Testis (tissue), 2 donors: ENCODE measurements at regions not wholly inside any gene's neighbourhood (a gene's known extent, or its start where the extent isn't known, plus 50 kb on each side); places are given as distances from the start of the nearest gene placed in this dataset.
"Not testable (repeated sequence)": the region's sequence is repeated elsewhere in the genome, so short reads cannot be mapped to it uniquely, and the experiment has no call there.

Experiments
- DNase-seq: peaks from one replicate; pipeline ENCODE4 v3.0.0-alpha.2; 2019
- H3K27ac ChIP-seq, 2 donors: fragments of 200-600 bp; sonication (generic); one replicate each; pipeline ENCODE4 v1.5.1; 2019
- H3K27me3 ChIP-seq: fragments of 200-600 bp; sonication (generic); one replicate; pipeline ENCODE4 v1.5.1; 2019
- H3K36me3 ChIP-seq: fragments of 200-600 bp; sonication (generic); one replicate; pipeline ENCODE4 v1.5.1; 2017; ENCODE audit warnings: low read depth; ENCODE audit errors: missing control alignments
- H3K4me1 ChIP-seq: fragments of 200-600 bp; sonication (generic); one replicate; pipeline ENCODE4 v1.5.1; 2019
- H3K4me3 ChIP-seq, 2 donors: fragments of 200-600 bp; sonication (generic); one replicate each; pipeline ENCODE4 v1.5.1; 2017 to 2019
- H3K9me3 ChIP-seq: fragments of 200-600 bp; sonication (generic); one replicate; pipeline ENCODE4 v1.5.1; 2017
- CTCF ChIP-seq, 3 experiments: fragments of 450-650 bp in 2 of 3; fragments of 200-600 bp in 1 of 3; sonication (generic) in 1 of 3; IDR thresholded peaks; one replicate each; pipeline ENCODE4 v1.5.1; 2016 to 2019; ENCODE audit warnings: antibody characterized with exemption in 3 of 3, mild to moderate bottlenecking in 2 of 3, moderate library complexity in 1 of 3
- POLR2A ChIP-seq: fragments of 450-650 bp; IDR thresholded peaks from one replicate; pipeline ENCODE4 v1.6.1; 2017; ENCODE audit warnings: antibody characterized with exemption, mild to moderate bottlenecking, moderate library complexity
- WGBS, 2 donors: methylation state at CpG; one replicate each; pipeline ENCODE4 v1.1.5; 2018; 5-methylcytosine and 5-hydroxymethylcytosine counted together
- intact Hi-C: fragments of 100-400 bp; cut with DNase I; formaldehyde crosslinking; loops from one replicate; pipeline ENCODE4 v1.15.1; 2023; ENCODE audit warnings: low total_unique reads

DNA sequence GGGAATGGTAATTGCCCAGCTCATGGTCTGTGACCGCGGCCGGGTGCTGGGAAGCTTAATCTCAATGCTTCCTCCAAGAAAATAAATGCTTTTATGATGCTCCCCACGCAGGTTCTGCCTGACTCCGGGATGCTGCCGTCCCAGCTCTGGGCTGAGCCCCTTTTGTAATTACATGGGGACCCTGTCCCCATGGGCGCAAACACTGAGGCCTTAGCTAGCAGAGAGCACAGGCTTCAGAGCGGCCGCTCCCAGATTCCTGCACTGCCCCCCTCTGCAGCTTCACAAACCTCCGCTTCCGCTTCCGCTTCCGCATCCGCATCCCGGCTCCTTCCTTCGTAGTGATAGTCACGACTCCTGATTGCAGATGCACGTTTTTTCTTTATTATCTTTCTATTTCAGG is 129.5 kb downstream of the KIF26A start:
- no peak overlapping the region for H3K27ac ChIP-seq
- H3K9me3 ChIP-seq: no peaks in the 10 kb centered on the region
- no peaks in the 10 kb centered on the region for H3K27me3 ChIP-seq
- no peaks in the 10 kb centered on the region for H3K36me3 ChIP-seq
- intact Hi-C loops: no loop called here
- no peaks in the 10 kb centered on the region for H3K4me1 ChIP-seq
- WGBS, 2 donors: 39 to 52% methylated on average over 18 of the region's 18 CpGs
- TF ChIP-seq CTCF (IDR thresholded peaks at IDR 0.05): no peak
- TF ChIP-seq POLR2A: no peak
- peak overlapping the region in 1 of 2 donors; percentile 33 for H3K4me3 ChIP-seq
- DNase-seq: no peak

- TF ChIP-seq CTCF (IDR thresholded peaks at IDR 0.05): no peak
- no peak for TF ChIP-seq POLR2A
- Histone ChIP-seq H3K27me3 (no peaks in the 10 kb centered on the region), H3K27ac (no peak overlapping the region), H3K9me3 (no peaks in the 10 kb centered on the region), H3K4me1 (no peaks in the 10 kb centered on the region), H3K4me3 (peak overlapping the region in 1 of 2 donors; percentile 33), H3K36me3 (no peaks in the 10 kb centered on the region)
- DNase-seq: no peak
- intact Hi-C loops: no loop called here
- 69 to 76% methylated on average over 7 of the region's 7 CpGs for WGBS, 2 donors
Observed at GRCh38 chr14:104268295-104268694, 129.9 kb downstream of the KIF26A start.

DNA sequence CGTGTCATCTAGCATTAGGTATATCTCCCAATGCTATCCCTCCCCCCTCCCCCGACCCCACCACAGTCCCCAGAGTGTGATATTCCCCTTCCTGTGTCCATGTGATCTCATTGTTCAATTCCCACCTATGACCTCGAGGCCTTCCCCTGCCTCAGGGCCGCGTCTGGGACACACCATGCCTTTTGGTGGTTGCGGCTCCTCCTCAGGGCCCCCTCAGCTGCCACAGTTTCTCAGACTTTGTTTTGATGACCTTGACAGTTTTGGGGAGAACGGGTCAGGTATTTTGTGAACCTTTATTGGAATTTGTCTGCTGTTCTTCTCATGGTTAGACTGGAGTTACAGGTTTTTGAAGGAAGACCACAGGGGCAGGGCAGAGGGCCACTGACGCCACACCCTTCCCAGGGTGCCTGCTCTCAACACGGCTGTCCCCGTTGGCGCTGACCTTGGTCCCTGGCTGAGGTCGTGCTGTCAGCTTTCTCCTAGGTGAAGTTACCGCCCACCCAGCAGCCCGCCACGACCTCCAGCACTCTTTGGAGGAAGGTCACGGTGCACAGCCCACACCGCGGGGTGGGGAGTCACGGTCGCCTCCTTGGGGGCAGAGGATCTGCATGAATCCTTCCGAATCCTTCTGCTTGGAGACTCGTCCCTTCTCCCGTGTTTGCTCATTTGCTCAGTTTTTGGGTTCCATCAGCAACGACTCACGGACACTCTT is 130.5 kb downstream of the KIF26A start:
- DNase-seq: no peak
- WGBS, 2 donors: 81 to 86% methylated on average over 23 to 24 of the region's 25 CpGs
- no peaks in the 10 kb centered on the region for H3K9me3 ChIP-seq
- intact Hi-C loops: no loop called here
- H3K4me1 ChIP-seq: no peaks in the 10 kb centered on the region
- H3K4me3 ChIP-seq: no peak overlapping the region
- no peak overlapping the region for H3K27ac ChIP-seq
- TF ChIP-seq CTCF (IDR thresholded peaks at IDR 0.05): no peak
- no peak for TF ChIP-seq POLR2A
- no peaks in the 10 kb centered on the region for H3K36me3 ChIP-seq
- H3K27me3 ChIP-seq: no peaks in the 10 kb centered on the region

- H3K9me3 ChIP-seq, H3K27ac ChIP-seq, H3K4me3 ChIP-seq, H3K36me3 ChIP-seq, H3K27me3 ChIP-seq, DNase-seq, intact Hi-C loops, H3K4me1 ChIP-seq: not testable (repeated sequence)
- 88 to 99% methylated on average over 9 to 34 of the region's 34 CpGs for WGBS, 2 donors
Observed at GRCh38 chr14:104269511-104270241, 131.3 kb downstream of the KIF26A start.

- Histone ChIP-seq H3K4me3 (no peak overlapping the region), H3K27me3 (no peaks in the 10 kb centered on the region), H3K4me1 (no peaks in the 10 kb centered on the region), H3K27ac (no peak overlapping the region), H3K9me3 (no peaks in the 10 kb centered on the region), H3K36me3 (no peaks in the 10 kb centered on the region)
- 69 to 80% methylated on average over 1 of the region's 1 CpG for WGBS, 2 donors
- intact Hi-C loops: no loop called here
- no peak for DNase-seq
- TF ChIP-seq CTCF (IDR thresholded peaks at IDR 0.05): no peak
- TF ChIP-seq POLR2A: no peak
Observed at GRCh38 chr14:104271391-104271790, 133.0 kb downstream of the KIF26A start.
